ENCODE measurements at regions not wholly inside any gene's neighbourhood (a gene's known extent, or its start where the extent isn't known, plus 50 kb on each side); places are given as distances from the start of the nearest gene placed in this dataset.
"Not testable (repeated sequence)": the region's sequence is repeated elsewhere in the genome, so short reads cannot be mapped to it uniquely, and the experiment has no call there.

DNA sequence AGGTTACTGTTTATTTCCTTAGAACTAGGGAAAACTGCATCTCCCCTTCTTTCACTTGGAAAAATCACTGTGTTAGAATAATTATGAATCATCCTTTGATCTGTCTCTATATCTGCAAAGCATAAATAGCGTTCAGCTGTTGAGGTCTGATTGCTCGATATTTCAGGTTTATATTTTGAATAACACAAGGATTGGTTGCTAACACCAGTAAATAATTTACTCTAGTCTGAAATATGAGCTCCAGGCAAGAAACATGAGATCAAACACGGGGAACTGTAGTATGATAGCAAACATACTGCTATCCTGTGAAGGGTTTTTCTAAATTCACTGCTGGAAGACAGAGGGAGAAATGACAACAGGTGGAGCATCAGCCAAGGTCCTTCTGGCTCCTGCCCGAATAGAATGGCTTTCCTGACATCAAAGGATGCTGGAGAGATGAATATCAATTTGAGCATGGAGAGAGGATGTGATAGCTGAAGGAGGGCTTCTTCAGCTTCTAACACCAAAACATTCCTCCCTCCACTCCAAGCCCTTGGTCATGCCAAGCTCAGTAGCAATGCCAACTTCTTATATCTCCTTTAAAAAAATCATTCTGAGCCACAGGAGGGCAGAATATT is 450.3 kb downstream of the SHISA9 start:
- no peak for TF ChIP-seq Cebpa-rat (IDR thresholded peaks at IDR 0.05)
- Histone ChIP-seq H3K4me3 (no peak overlapping the region), H3K36me3 (no peaks in the 10 kb centered on the region), H3K4me2 (no peak overlapping the region), H3K27ac (no peak overlapping the region), H3K4me1 (no peaks in the 10 kb centered on the region), H3K27me3 (no peaks in the 10 kb centered on the region), H4K20me1 (no peaks in the 10 kb centered on the region), H3K9me3 (replicated peaks in 1 of 11) (no peaks in the 10 kb centered on the region), H3K9ac (no peak overlapping the region)

DNA sequence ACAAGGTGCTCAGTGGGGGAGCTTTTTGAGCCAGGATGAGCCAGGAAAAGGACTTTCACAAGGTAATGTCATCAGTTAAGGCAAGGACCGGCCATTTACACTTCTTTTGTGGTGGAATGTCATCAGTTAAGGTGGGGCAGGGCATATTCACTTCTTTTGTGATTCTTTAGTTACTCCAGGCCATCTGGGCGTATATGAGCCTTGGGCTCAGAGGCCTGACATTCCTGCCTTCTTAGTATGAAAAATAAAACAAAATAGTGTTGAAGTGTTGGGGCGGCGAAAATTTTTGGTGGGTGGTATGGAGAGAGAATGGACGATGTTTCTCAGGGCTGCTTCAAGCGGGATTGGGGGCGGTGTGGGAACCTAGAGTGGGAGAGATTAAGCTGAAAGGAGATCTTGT is 451.4 kb downstream of the SHISA9 start:
- not testable (repeated sequence) for H4K20me1 ChIP-seq; H3K27ac ChIP-seq; H3K36me3 ChIP-seq; H3K4me2 ChIP-seq; H3K4me1 ChIP-seq; H3K9me3 ChIP-seq (replicated peaks in 1 of 11); H3K4me3 ChIP-seq; H3K27me3 ChIP-seq; H3K9ac ChIP-seq

DNA sequence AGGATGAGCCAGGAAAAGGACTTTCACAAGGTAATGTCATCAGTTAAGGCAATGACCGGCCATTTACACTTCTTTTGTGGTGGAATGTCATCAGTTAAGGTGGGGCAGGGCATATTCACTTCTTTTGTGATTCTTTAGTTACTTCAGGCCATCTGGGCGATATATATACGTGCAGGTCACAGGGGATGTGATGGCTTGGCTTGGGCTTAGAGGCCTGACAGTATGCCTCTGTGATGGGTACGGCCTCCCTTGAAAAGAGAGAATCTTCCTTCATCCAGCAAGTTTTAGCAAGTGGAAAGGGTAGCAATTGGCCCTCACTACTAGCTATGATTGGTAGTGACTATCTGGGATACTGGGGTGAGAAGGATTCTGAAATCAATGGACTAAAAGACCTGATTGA is 456.4 kb downstream of the SHISA9 start:
- not testable (repeated sequence) for H3K27ac ChIP-seq, H3K4me2 ChIP-seq, H3K4me3 ChIP-seq, H3K9ac ChIP-seq, H3K36me3 ChIP-seq, H3K27me3 ChIP-seq, H3K4me1 ChIP-seq, H4K20me1 ChIP-seq
- peaks cover 16 to 22% (median 19%) of the 10 kb centered on the region in 11 experiments for H3K9me3 ChIP-seq (replicated peaks in 1 of 11)

DNA sequence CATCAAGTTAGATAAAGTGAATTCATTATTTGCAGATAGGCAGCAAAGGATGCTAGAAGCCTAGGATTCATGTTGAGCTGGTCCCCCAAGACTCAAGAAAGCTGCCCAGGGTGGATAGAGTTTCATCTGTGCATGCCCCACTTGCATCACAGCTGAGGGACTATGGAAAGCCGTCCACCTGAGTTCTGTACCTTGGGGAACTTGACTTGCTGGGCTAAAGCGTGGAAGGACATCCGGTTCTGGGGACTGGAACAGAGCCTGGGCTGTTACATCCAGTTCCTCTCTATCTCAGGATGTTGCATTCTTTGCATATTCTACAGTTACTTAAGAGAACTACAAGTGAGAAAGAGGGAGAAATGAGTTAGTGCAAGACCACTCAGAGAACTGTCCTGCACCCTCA is 458.4 kb downstream of the SHISA9 start:
- H3K4me2 ChIP-seq, result no peak overlapping the region
- no peaks in the 10 kb centered on the region for H3K27me3 ChIP-seq
- no peak for TF ChIP-seq Cebpa-rat (IDR thresholded peaks at IDR 0.05)
- no peak overlapping the region for H3K9ac ChIP-seq
- no peaks in the 10 kb centered on the region for H3K4me1 ChIP-seq
- H4K20me1 ChIP-seq, result no peaks in the 10 kb centered on the region
- H3K36me3 ChIP-seq, result no peaks in the 10 kb centered on the region
- no peak overlapping the region for H3K27ac ChIP-seq
- peaks cover 16 to 22% (median 19%) of the 10 kb centered on the region in 11 experiments for H3K9me3 ChIP-seq (replicated peaks in 1 of 11)
- H3K4me3 ChIP-seq, result no peak overlapping the region

DNA sequence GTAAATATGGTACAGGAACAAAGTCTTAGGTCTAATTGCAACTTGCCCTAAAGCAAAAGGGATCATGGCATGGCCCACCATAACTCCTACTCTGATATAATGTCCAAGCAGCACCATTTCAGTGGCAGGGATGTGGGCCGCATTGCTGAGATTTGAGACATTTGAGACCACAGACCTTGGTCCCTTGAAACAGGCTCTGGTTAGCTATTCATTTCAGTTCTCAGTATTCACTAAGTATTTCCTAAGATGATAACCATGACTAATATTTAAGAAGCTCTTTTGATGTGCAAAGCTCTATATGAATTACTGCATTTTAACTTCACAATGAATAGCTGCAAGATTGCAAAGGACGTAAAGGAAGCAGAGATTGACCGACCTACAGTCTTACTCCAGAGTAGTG is 471.0 kb downstream of the SHISA9 start:
- no peak for TF ChIP-seq Cebpa-rat (IDR thresholded peaks at IDR 0.05)
- Histone ChIP-seq H3K4me2 (no peak overlapping the region), H3K27ac (no peak overlapping the region), H3K4me1 (no peaks in the 10 kb centered on the region), H3K4me3 (no peak overlapping the region), H4K20me1 (no peaks in the 10 kb centered on the region), H3K9ac (no peak overlapping the region), H3K9me3 (replicated peaks in 1 of 11) (peaks cover 0 to 13% (median 0%) of the 10 kb centered on the region in 11 experiments; a peak in 4 of 22 replicates), H3K36me3 (no peaks in the 10 kb centered on the region), H3K27me3 (no peaks in the 10 kb centered on the region)

DNA sequence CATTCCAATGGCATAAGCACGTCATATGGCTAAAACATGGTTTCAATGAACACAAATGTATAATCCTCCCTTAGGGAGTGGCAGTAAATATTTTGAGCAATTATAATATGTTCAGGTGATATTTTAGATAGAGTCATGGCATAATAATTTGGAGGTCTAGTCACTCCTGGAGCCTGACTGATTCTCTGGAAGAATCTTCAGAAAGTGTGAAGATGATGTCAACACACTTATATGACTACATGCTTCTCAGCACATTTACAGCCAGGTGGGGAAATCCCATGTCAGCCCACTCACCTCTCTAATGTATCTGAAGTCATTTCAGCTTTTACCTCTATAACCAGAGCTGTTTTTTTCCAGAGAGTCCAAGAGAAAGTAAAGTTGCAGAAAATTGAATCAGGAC is 474.8 kb downstream of the SHISA9 start:
- no peaks in the 10 kb centered on the region for H3K27me3 ChIP-seq
- H3K4me2 ChIP-seq, result no peak overlapping the region
- TF ChIP-seq Cebpa-rat (IDR thresholded peaks at IDR 0.05), result no peak
- H3K36me3 ChIP-seq, result no peaks in the 10 kb centered on the region
- H3K27ac ChIP-seq, result no peak overlapping the region
- H3K4me1 ChIP-seq, result no peaks in the 10 kb centered on the region
- no peaks in the 10 kb centered on the region for H4K20me1 ChIP-seq
- no peak overlapping the region for H3K9ac ChIP-seq
- H3K9me3 ChIP-seq (replicated peaks in 1 of 11), result peaks cover 0 to 7% (median 0%) of the 10 kb centered on the region in 11 experiments; a peak in 3 of 22 replicates
- H3K4me3 ChIP-seq, result no peak overlapping the region

DNA sequence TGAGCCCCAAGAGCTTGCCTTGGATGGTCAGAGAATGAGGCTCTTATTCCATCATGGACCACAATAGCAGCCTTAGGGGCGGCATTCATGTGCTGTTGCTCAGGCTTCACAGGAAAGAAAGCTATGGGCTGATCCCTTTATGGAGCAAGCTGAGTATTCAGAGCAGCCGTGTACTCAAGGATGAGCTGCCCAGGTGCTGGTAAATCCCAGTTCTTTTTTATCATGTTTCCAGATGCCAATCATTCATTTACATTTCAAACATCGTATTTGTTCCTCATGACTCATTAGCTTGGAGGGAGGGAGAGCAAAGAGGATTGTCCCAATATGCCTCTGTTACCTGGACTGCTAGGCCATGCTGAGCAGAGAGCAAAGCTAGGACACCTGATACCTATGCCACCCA is 475.7 kb downstream of the SHISA9 start:
- Histone ChIP-seq H3K36me3 (no peaks in the 10 kb centered on the region), H3K9me3 (replicated peaks in 1 of 11) (peaks cover 0 to 7% (median 0%) of the 10 kb centered on the region in 11 experiments; a peak in 3 of 22 replicates), H3K27me3 (no peaks in the 10 kb centered on the region), H3K4me3 (no peak overlapping the region), H3K27ac (no peak overlapping the region), H3K9ac (no peak overlapping the region), H3K4me1 (no peaks in the 10 kb centered on the region), H3K4me2 (no peak overlapping the region), H4K20me1 (no peaks in the 10 kb centered on the region)
- no peak for TF ChIP-seq Cebpa-rat (IDR thresholded peaks at IDR 0.05)

DNA sequence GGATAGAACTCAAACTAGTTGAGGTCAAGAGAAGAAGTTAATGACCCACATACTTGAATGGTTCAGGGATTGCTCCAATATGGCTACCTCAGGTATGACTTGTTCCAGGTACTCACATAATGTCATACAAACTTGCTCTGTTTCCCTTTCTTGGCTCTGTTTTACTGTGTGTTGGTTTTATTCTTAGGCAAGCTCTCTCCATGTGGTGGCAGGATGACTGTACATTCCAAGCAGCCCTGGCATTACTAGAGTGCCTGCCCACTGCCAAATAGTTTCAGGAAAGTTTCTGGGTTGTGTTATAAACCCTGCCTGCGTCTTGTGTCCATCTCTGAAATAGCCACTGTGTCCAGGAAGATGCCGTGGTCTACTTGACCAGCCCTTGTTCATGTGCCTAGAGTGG is 476.8 kb downstream of the SHISA9 start:
- Histone ChIP-seq H3K9ac (no peak overlapping the region), H3K27ac (no peak overlapping the region), H3K9me3 (replicated peaks in 1 of 11) (peaks cover 0 to 7% (median 0%) of the 10 kb centered on the region in 11 experiments; a peak in 3 of 22 replicates), H3K36me3 (no peaks in the 10 kb centered on the region), H3K4me1 (no peaks in the 10 kb centered on the region), H3K4me2 (no peak overlapping the region), H3K4me3 (no peak overlapping the region), H4K20me1 (no peaks in the 10 kb centered on the region), H3K27me3 (no peaks in the 10 kb centered on the region)
- no peak for TF ChIP-seq Cebpa-rat (IDR thresholded peaks at IDR 0.05)

DNA sequence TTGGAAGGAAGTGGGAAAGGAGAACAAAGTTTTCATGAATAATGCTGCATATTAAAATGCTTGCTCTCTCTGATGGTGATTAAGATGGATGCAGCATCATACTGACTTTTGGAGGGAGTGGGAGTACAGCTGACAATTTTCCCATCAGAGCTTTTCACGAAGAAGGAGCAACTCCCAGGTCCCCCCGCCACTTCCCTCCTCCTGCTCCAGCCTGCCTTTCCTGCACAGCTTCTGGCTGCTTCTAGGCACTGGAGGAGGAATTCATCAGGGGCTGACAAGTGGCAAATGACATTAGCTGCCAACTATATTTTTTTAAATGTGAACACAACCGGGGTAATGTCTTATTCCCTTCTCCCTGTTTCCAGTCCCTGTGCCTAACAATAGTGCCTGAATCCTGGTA is 477.9 kb downstream of the SHISA9 start:
- H3K9me3 ChIP-seq (replicated peaks in 1 of 11), result peaks cover 0 to 12% (median 4%) of the 10 kb centered on the region in 11 experiments; a peak in 13 of 22 replicates
- no peak for TF ChIP-seq Cebpa-rat (IDR thresholded peaks at IDR 0.05)
- H3K4me2 ChIP-seq, result no peak overlapping the region
- H3K27me3 ChIP-seq, result no peaks in the 10 kb centered on the region
- H3K4me1 ChIP-seq, result no peaks in the 10 kb centered on the region
- no peak overlapping the region for H3K4me3 ChIP-seq
- no peaks in the 10 kb centered on the region for H4K20me1 ChIP-seq
- no peak overlapping the region for H3K27ac ChIP-seq
- no peak overlapping the region for H3K9ac ChIP-seq
- H3K36me3 ChIP-seq, result no peaks in the 10 kb centered on the region

DNA sequence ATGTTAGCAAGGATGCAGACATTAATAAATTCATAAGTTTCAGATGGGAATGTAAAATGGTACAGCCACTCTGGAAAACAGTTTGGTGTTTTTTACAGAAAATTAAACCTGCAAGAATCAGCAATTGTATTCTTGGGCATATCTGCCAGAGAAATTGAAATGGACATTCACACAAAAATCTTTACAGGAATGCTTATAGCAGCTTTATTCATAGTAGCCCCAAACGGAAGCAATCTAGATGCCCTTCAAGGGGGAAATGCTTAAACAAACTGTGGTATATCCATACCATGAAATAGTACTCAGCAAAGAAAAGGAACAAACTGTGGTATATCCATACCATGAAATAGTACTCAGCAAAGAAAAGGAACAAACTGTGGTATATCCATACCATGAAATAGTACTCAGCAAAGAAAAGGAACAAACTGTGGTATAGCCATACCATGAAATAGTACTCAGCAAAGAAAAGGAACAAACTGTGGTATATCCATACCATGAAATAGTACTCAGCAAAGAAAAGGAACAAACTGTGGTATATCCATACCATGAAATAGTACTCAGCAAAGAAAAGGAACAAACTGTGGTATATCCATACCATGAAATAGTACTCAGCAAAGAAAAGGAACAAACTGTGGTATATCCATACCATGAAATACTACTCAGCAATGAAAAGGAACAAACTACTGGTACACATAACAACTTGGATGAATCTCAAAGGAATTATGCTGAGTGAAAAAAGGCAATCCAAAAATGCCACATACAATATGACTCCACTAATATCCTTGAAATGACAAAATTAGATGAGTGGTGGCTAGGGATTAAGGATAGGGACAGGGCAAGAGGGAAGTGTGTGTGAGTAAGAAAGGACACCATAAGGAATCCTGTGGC is 484.0 kb downstream of the SHISA9 start:
- peaks cover 25 to 40% (median 34%) of the 10 kb centered on the region in 11 experiments for H3K9me3 ChIP-seq (replicated peaks in 1 of 11)
- not testable (repeated sequence) for H3K27ac ChIP-seq, H3K9ac ChIP-seq, H3K36me3 ChIP-seq, H3K4me2 ChIP-seq, H3K27me3 ChIP-seq, H4K20me1 ChIP-seq, H3K4me3 ChIP-seq
- peaks cover 0 to 16% (median 11%) of the 10 kb centered on the region in 10 experiments; a peak in 15 of 20 replicates for H3K4me1 ChIP-seq

Data from BLaER1 treated with 17β-estradiol and CSF1 and Interleukin-3, amounts not matched to agents 10 nM and 100 nM (cell line).